ENCODE measurements at regions not wholly inside any gene's neighbourhood (a gene's known extent, or its start where the extent isn't known, plus 50 kb on each side); places are given as distances from the start of the nearest gene placed in this dataset.
"Not testable (repeated sequence)": the region's sequence is repeated elsewhere in the genome, so short reads cannot be mapped to it uniquely, and the experiment has no call there.

DNA sequence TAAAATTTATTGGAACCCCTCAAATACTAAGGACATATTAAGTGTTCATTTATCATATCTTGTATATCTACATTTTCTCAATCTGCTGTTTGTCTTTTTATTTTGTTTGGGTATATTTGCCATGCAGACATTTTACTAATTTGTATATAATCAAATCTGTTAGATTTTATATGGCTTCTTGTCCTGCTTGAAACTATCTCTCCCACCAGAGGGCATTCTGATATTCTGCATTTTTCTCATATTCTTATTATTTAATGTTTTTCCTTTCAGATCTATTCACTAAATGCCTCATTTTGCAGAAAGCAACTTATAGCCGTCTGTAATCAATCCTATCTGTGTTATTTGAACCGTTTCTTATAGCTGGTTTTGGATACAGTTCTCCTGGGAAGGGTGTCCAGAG is 745.5 kb downstream of the LRRIQ3 start:
- peak in 1 of 2 experiments; percentile 14 for DNase-seq

DNA sequence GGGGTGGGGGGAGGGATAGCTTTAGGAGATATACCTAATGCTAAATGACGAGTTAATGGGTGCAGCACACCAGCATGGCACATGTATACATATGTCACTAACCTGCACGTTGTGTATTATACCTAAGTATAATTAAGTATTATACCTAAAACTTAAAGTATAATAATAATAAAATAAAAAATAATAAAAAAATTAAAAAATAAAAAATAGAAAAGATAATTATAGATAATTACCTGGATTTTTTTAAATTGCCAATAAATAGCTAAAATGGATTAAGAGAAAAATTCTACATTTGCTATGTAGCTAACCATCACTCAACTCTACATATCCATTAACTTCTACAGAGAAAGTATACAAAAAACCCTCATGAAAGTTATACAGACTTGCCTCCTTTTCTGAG is 747.3 kb downstream of the LRRIQ3 start:
- DNase-seq, result not testable (repeated sequence)

DNA sequence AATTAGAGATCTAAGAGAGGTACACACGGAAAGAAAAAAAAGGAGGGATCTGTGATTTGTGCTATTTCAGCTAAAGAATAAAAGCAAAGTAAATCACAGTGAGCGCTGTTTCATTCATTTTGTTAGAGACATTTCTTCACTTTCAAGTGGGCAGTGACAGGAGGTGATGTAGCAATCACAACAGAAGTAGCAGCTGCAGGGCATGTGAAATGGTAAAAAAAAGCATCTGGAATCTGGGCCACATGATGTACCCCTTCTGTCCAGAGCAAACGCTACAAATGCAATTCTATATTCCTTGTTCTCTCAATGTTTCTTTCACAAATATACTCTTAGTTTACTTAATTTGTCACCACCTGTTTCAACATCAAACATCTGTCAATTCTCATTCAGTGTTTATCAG is 786.5 kb downstream of the LRRIQ3 start:
- no peak for DNase-seq

GRCh38 chr1:73401666-73402065 is 796.3 kb downstream of the LRRIQ3 start:
- peak in 1 of 2 experiments; percentile 18 for DNase-seq

DNA sequence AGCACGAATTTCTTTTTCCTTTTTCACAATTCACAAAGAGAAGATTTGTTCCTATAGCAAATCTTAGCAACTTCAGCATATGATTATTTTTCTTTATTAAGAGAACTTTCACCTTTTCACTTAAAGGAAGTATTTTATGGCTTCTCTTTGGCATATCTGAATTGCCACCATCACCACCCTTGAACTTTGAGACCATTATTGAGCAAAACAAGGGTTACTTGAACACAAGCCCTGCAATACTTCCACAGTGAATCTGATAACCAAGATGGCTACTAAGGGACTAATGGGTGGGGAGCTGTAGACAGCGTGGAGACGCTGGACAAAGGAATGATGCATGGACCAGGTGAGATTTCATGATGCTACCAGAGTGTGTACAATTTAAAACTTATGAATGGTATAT is 815.0 kb downstream of the LRRIQ3 start:
- no peak for DNase-seq

DNA sequence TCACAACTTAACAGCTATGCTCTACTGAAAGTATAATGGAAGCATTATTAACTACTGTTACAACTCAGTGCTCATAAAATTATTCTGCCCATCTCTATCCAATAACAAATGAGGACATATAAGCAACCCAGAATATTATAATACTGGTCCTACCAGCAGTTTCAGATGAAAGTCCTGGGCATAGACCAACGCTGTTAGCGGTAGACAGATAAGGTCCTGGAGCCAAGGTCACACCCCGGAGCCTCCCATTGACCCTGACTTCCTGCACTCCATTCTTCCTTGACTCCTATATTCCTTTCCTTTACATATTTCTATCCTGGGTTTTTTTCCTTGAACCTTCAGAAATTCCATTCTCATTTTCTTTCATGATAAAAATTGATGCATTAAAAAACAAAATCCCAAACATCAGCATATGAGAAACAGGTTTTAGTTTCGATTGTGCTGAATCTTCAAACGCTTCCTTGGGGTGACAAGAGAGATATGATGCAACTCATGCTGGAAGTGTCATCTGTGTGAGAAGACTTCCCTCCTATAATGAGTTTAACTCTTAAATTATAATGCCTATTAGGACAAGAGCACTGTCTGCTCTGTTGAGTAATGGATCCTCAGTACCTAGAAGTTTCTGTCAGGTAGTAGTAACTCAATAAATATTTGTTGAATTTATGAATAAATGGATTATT is 831.1 kb downstream of the LRRIQ3 start:
- no peak for DNase-seq

DNA sequence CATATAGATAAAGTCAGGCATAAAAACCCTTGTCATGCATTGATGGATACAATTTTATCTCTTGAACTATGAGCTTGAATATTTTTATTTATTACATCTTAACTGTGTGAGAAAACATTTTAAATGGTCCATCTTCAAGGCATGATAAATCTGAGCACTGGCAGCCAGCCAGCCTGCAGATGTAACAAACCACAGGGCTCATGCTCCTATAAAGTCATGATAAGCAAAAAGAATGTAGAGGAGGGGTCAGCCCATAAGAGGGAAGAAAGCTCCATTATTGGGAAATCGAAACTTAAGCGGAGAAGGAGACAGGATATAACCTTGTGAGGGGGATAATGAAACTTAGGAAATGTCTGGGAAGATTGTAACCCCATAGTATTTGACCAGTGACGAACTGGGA is 839.0 kb downstream of the LRRIQ3 start:
- DNase-seq, result no peak

GRCh38 chr1:73356485-73356884 is 841.5 kb downstream of the LRRIQ3 start:
- DNase-seq, result no peak

GRCh38 chr1:73343947-73344346 is 854.0 kb downstream of the LRRIQ3 start:
- DNase-seq, result no peak

GRCh38 chr1:73333847-73334503 is 864.0 kb downstream of the LRRIQ3 start:
- no peak for DNase-seq

GRCh38 chr1:73331726-73332125 is 866.2 kb downstream of the LRRIQ3 start:
- DNase-seq, result no peak

GRCh38 chr1:73327998-73328397 is 870.0 kb downstream of the LRRIQ3 start:
- no peak for DNase-seq

- no peak for DNase-seq
These were observed 870.7 kb downstream of the LRRIQ3 start for GRCh38 chr1:73327180-73327793.

GRCh38 chr1:73326663-73327062 is 871.3 kb downstream of the LRRIQ3 start:
- DNase-seq, result no peak

DNA sequence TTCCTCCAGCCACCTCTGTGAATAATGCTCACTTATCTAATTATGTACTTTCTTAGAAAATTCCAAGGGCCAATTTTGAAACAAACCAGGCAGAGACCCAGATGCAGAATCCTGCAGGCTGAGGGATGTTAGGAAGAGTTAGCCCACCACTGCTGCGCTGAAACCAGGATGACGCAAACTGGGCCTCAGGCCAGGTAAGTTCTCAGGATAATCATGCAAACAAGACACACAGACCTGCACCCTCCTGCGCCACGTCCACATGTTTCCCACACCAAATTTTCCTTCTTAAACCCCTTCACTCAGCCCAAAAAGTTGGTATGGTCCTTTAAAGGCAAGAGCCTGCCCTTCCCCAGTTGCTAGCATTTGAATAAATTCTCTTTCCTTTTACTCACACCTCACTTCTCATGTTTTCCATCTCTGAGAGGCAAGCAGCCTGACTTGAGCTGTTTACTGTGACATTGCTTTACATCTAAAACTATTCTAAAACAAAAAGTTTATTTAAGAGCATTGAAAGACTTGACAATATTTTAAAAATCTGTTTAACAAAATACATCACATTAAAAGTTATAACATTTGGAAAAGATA is 887.1 kb downstream of the LRRIQ3 start:
- peak in 1 of 2 experiments; percentile 8 for DNase-seq

DNA sequence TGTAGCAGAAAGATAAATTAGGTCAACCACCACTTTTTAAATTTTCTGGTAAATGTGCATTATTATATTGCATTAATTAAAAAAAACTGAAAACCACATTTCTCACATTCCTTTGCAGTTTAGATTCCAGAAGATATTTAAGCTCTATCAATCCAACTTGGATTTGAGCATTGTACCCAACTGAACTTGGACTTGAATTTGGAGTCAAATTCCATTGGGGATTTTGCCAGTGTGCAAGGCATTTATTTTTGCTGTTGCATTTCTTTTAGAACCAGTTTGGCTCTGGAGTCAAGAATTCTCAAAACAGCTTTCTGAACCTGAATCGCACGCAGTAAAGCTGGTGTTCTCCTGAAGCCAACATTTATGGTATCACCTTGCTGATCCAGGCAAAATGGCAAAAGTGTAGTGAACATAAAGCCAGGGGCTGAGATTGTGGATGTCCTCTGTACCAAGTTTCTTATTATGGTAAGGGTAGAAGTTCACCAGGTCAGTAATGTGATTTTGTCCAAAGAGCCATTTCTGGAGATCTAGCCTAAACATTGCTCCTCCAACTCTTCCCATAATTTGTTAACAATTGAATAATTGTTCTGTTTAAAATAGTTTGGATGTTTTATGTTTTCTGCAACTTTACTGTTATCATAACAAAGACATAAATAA is 890.9 kb downstream of the LRRIQ3 start:
- DNase-seq, result no peak

DNA sequence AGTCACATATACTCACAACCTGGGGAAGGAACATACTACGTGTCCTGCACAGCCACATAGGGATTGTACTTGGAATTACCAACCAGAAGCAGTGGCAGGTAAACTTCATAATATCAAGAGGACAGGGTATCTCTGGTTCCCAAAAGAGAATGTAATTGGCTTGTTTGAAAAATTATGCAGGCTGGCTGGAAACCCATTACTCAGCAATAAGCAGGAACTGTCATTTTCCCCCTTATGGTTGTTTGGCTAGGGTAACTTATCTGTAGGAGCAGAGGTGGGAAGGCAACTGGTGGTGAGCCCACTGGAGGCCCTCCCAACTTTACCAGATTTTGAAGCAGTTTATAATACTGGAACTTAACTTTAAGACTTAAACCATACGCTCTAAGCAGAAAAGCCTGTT is 924.1 kb downstream of the LRRIQ3 start:
- DNase-seq, result no peak

- not testable (repeated sequence) for DNase-seq
These were observed 952.8 kb downstream of the LRRIQ3 start for GRCh38 chr1:73245196-73245595.

DNA sequence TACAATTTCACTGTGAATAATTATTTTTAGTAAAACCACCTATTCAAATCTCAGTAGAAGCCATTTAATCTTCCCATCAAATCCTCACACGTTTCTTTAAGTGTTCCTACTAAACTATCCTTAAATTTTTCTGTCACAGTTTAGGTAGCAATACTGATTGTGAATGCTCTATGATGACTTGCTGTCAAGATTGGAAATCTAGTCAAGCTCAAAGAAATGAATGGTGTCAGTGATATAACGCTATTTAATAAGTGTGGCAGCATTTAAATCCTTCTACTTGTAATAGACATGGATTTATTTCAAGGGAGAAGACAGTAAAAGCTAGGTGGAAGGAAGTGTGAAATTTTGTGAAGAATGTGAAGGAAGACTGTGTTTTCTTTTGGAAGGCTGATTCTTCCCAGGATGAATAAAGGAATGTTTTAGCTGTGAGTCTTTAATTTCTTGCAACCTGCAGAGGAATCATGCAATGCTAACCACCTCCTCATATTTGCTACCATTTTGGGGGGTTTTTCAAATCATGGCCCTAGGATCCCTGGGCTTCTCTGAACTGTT is 936.7 kb upstream of the NEGR1 start:
- no peak for DNase-seq

- DNase-seq, result peak in 1 of 2 experiments; percentile 26
These were observed 923.1 kb upstream of the NEGR1 start for GRCh38 chr1:73205294-73205973.

GRCh38 chr1:73197972-73198371 is 915.6 kb upstream of the NEGR1 start:
- no peak for DNase-seq

- DNase-seq, result no peak
These were observed 912.6 kb upstream of the NEGR1 start for GRCh38 chr1:73194965-73195364.
